PC-9 (cell line): ENCODE measurements at regions not wholly inside any gene's neighbourhood (a gene's known extent, or its start where the extent isn't known, plus 50 kb on each side); places are given as distances from the start of the nearest gene placed in this dataset.

ENCODE experiments used
- BruUV-seq: library from RNA; stranded (reverse); fragments of 400-500 nt; replicated peaks from 2 replicates; lab custom pipeline; 2021; lab: Mats Ljungman, UMichigan
- CTCF ChIA-PET: fragments of 300-600 bp; sonication (Branson Sonifier 250); formaldehyde crosslinking; loops from one replicate; lab custom pipeline; 2022; ENCODE audit warnings: antibody characterized with exemption; lab: Charles Lee
- POLR2A ChIA-PET: fragments of 300-600 bp; sonication (Branson Sonifier 250); formaldehyde crosslinking; loops from one replicate; lab custom pipeline; 2022; ENCODE audit warnings: antibody characterized with exemption; ENCODE audit not compliant: unreplicated experiment; lab: Charles Lee
- DNase-seq, 2 experiments: peaks; one replicate each; pipeline versions ENCODE4 v3.0.0 to v3.0.0-alpha.2; 2015 to 2022; ENCODE audit warnings: mixed read lengths in 1 of 2
- H2AFZ ChIP-seq: fragments of 200-600 bp; sonication (generic); 2 replicates; pipeline ENCODE4 v1.8.1; 2017; ENCODE audit warnings: antibody characterized with exemption
- H3F3A ChIP-seq: fragments of 200-600 bp; sonication (generic); 2 replicates; pipeline ENCODE4 v1.8.1; 2017; ENCODE audit warnings: antibody characterized with exemption, mild to moderate bottlenecking, low read depth; ENCODE audit not compliant: insufficient read depth
- H3K27ac ChIP-seq: fragments of 200-600 bp; sonication (generic); 2 replicates; pipeline ENCODE4 v1.6.1; 2016; ENCODE audit warnings: mixed run types
- H3K27me3 ChIP-seq: fragments of 200-600 bp; sonication (generic); 2 replicates; pipeline ENCODE4 v1.6.1; 2016; ENCODE audit warnings: low read depth, mixed run types; ENCODE audit not compliant: insufficient read depth
- H3K36me3 ChIP-seq: fragments of 200-600 bp; sonication (generic); 2 replicates; pipeline ENCODE4 v1.6.1; 2016; ENCODE audit warnings: low read depth, mixed run types
- H3K4me1 ChIP-seq: fragments of 200-600 bp; sonication (generic); replicated peaks from 2 replicates; pipeline ENCODE4 v1.6.1; 2016; ENCODE audit warnings: mixed run types; ENCODE audit not compliant: insufficient read depth
- H3K4me2 ChIP-seq: fragments of 200-600 bp; sonication (generic); 2 replicates; pipeline ENCODE4 v1.6.1; 2017; ENCODE audit warnings: mixed run types
- H3K4me3 ChIP-seq: fragments of 200-600 bp; sonication (generic); 2 replicates; pipeline ENCODE4 v1.6.1; 2016; ENCODE audit warnings: mixed run types
- H3K79me2 ChIP-seq: fragments of 200-600 bp; sonication (generic); 2 replicates; pipeline ENCODE4 v1.6.1; 2017; ENCODE audit warnings: low read depth, mixed run types
- H3K9me2 ChIP-seq: fragments of 200-600 bp; sonication (generic); 2 replicates; pipeline ENCODE4 v1.8.1; 2017; ENCODE audit warnings: mild to moderate bottlenecking; ENCODE audit not compliant: insufficient read depth
- H3K9me3 ChIP-seq: fragments of 200-600 bp; sonication (generic); 2 replicates; pipeline ENCODE4 v1.8.1; 2016; ENCODE audit warnings: low read depth; ENCODE audit not compliant: insufficient read depth
- H4K20me1 ChIP-seq: fragments of 200-600 bp; sonication (generic); 2 replicates; pipeline ENCODE4 v1.8.1; 2017; ENCODE audit not compliant: insufficient read depth
- CTCF ChIP-seq: fragments of 200-600 bp; sonication (generic); conservative IDR thresholded peaks from 2 replicates; pipeline ENCODE4 v1.6.1; 2017; ENCODE audit warnings: mixed run types, antibody characterized with exemption, mild to moderate bottlenecking, moderate library complexity
- EZH2 ChIP-seq: fragments of 200-600 bp; sonication (generic); IDR thresholded peaks from 2 replicates; pipeline ENCODE4 v1.8.0; 2017; ENCODE audit warnings: antibody characterized with exemption, low read depth
- intact Hi-C: fragments of 100-400 bp; cut with micrococcal nuclease; formaldehyde crosslinking; loops from one replicate; pipeline ENCODE4 v1.10.0; 2022; ENCODE audit not compliant: unreplicated experiment

GRCh38 chr11:92384802-92385201 is 160.2 kb downstream of the FAT3 start:
- H3F3A ChIP-seq, result peaks cover 8% of the 10 kb centered on the region; the same call in 1 of the 2 replicates
- no peaks in the 10 kb centered on the region for H3K79me2 ChIP-seq
- H3K9me3 ChIP-seq, result no peaks in the 10 kb centered on the region
- H3K27ac ChIP-seq, result no peak overlapping the region
- TF ChIP-seq CTCF (no peak), EZH2 (no peak)
- intact Hi-C loops, result loop anchor here (5.0 to 10.0 kb wide), 2 partner anchors 90 to 158 kb away; no protein-coding TSS in a partner anchor
- no peak for DNase-seq
- H3K36me3 ChIP-seq, result no peaks in the 10 kb centered on the region
- H3K4me2 ChIP-seq, result peak overlapping the region; percentile 29; the same call in 1 of the 2 replicates
- H3K4me1 ChIP-seq, result peaks cover 23% of the 10 kb centered on the region
- no peaks in the 10 kb centered on the region for H4K20me1 ChIP-seq
- H3K9me2 ChIP-seq, result no peaks in the 10 kb centered on the region
- ChIA-PET CTCF (no interaction called here), POLR2A (no interaction called here)
- no peaks in the 10 kb centered on the region for H3K27me3 ChIP-seq
- H2AFZ ChIP-seq, result no peak overlapping the region
- no peak overlapping the region for H3K4me3 ChIP-seq
- BruUV-seq, result no TSS peak

GRCh38 chr11:92386577-92386976 is 162.0 kb downstream of the FAT3 start:
- no peak overlapping the region for H3K4me3 ChIP-seq
- TF ChIP-seq CTCF (no peak), EZH2 (no peak)
- H3K9me3 ChIP-seq, result no peaks in the 10 kb centered on the region
- H2AFZ ChIP-seq, result no peak overlapping the region
- no peaks in the 10 kb centered on the region for H3K9me2 ChIP-seq
- no peaks in the 10 kb centered on the region for H3K36me3 ChIP-seq
- H3K27ac ChIP-seq, result no peak overlapping the region
- no peaks in the 10 kb centered on the region for H3K27me3 ChIP-seq
- no peak for DNase-seq
- H4K20me1 ChIP-seq, result no peaks in the 10 kb centered on the region
- H3K4me2 ChIP-seq, result no peak overlapping the region
- no TSS peak for BruUV-seq
- peaks cover 23% of the 10 kb centered on the region for H3K4me1 ChIP-seq
- CTCF ChIA-PET, result no interaction called here
- intact Hi-C loops, result loop anchor here (10.0 kb wide), 1 partner anchor 88 kb away; no protein-coding TSS in a partner anchor
- H3K79me2 ChIP-seq, result no peaks in the 10 kb centered on the region
- POLR2A ChIA-PET, result no interaction called here
- H3F3A ChIP-seq, result peaks cover 8% of the 10 kb centered on the region; the same call in 1 of the 2 replicates

- no peaks in the 10 kb centered on the region for H4K20me1 ChIP-seq
- H3K9me3 ChIP-seq, result no peaks in the 10 kb centered on the region
- no peak for DNase-seq
- no peaks in the 10 kb centered on the region for H3K36me3 ChIP-seq
- peaks cover 23% of the 10 kb centered on the region for H3K4me1 ChIP-seq
- no TSS peak for BruUV-seq
- no peaks in the 10 kb centered on the region for H3K79me2 ChIP-seq
- TF ChIP-seq EZH2, result no peak
- no peak for TF ChIP-seq CTCF
- no peak overlapping the region for H2AFZ ChIP-seq
- POLR2A ChIA-PET, result no interaction called here
- no peak overlapping the region for H3K27ac ChIP-seq
- intact Hi-C loops, result loop anchor here (10.0 kb wide), 1 partner anchor 87 kb away; no protein-coding TSS in a partner anchor
- CTCF ChIA-PET, result no interaction called here
- no peaks in the 10 kb centered on the region for H3K27me3 ChIP-seq
- no peak overlapping the region for H3K4me3 ChIP-seq
- no peaks in the 10 kb centered on the region for H3K9me2 ChIP-seq
- peaks cover 8% of the 10 kb centered on the region; the same call in 1 of the 2 replicates for H3F3A ChIP-seq
- no peak overlapping the region for H3K4me2 ChIP-seq
Observed at GRCh38 chr11:92387859-92388258, 163.2 kb downstream of the FAT3 start.
